Ammon's horn (tissue), 1 donor: ENCODE measurements at regions not wholly inside any gene's neighbourhood (a gene's known extent, or its start where the extent isn't known, plus 50 kb on each side); places are given as distances from the start of the nearest gene placed in this dataset.

ENCODE experiments used
- DNase-seq: peaks from one replicate; pipeline ENCODE4 v3.0.0-alpha.2; 2016; ENCODE audit warnings: low spot score

DNA sequence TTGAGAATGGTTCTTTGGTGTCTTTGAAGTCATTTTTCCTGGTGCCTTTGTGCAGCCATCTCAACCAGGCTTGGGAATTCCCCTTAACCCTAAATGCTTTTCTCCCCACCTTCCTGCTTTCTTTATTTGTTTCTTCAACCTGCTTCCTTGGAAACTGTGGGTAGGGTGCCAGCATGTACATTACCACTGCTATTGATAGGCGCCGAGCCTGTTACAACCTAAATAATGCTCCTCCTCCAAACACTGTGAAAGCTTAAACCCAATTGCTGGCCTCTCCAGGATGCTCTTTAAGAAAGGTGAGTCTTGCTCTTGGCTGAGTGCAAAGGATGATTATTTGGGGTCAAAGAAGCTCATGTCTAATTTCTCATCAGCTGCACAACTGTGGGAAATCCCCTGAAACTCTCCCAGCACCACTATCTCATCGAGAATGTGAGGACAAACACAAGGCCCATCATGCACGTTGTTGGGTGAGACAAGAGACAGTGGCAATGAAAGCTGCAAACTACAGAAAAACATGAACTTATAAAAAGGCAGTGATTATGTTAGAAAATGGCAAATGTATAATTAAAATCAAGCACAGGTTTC lies 285.5 kb upstream of the IGFBP3 start:
- DNase-seq = no peak

- no peak for DNase-seq
Measured at GRCh38 chr7:46205478-46205877, 284.4 kb upstream of the IGFBP3 start.

DNA sequence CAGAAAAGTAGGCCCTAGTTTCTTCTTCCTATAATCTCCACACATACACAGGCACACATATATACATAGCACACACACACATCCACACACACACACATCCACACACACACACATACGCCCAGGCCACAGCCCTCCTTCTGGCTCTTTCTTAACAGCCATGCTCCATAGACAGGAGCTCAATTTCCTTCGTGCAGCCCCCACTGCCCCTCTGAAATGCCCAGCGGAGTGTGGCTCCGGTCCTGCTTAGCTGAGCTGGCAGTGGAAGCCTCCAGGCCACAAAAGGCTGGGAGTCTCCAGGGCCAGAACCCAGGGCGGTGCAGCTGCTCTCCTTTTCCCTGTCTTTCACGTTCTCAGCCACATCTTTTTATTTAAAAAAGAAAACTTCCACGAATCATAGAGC lies 282.9 kb upstream of the IGFBP3 start:
- DNase-seq = no peak

DNA sequence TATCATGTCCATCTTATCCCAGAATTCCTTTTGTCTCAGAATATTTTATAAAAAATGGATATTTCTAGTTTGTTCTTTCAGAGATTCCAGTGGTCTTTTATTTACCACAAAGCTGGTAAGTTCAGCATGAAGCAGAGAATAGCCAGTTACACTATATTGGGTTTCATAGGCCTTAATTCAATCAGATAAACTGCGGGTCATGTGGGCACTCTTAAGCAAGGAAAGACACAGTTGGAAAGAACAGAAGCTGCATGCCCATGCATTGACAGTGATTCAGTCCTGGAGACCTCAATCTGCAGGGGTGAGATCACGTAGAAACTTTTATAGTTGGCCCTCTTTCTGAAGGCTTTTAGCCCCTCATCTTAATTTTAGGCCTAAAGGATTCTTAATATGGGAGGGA lies 281.3 kb upstream of the IGFBP3 start:
- DNase-seq = no peak

- no peak for DNase-seq
Measured at GRCh38 chr7:46201961-46202360, 280.9 kb upstream of the IGFBP3 start.

DNA sequence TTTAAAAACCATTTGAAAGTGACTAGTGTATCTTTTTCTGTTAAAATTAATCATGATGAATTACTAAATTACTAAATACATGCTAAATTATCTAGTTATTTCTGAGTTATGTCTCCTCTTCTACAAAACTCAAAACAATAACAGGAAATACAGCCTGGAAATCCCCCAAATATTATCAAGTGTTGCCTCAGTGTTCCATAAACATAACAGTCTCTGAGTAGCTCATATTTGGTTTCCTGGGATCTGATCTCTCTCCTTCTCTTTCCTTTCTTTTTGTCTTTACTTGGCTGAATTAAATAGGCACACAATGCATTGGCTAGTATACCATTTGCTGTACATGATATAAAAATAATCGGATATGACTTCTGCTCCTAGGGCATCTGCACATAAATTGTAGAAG lies 277.6 kb upstream of the IGFBP3 start:
- no peak for DNase-seq

DNA sequence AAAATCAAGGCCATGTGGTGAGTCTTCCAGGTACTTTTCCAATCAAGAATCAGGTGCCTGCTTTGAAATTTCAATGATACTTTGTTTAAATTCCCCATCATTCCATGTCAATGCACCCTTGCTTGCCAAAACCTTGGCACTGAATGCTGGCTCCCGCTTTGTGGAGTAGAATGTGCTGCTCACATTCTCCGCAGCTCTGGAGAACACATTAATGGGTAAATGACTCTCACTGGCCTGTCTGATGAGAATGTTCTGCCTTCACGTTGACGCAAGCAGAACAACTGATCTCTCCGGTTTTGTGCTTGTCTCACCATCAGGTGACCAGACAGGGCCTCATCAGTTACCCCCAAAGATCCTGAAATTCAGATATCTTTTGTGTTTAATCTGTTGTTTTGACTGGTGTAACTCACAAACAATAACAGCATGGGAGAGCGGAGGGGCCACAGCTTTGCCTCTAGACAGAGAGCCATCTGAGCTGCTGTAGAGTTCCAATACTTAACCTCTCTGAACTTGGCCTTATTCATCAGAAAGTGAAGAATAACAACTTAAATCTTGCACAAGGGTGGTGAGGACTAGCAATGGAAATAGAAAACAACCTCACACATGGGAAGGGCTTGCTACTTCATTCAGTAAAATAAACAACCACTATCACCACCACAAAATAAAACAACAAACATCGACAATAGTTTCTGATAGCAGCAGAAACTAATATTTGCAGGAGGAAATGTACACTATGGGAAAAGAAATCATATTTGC lies 276.9 kb upstream of the IGFBP3 start:
- no peak for DNase-seq

- no peak for DNase-seq
Measured at GRCh38 chr7:46195934-46196333, 274.9 kb upstream of the IGFBP3 start.

- no peak for DNase-seq
Measured at GRCh38 chr7:46192271-46192670, 271.2 kb upstream of the IGFBP3 start.

- DNase-seq = no peak
Measured at GRCh38 chr7:46191776-46192175, 270.7 kb upstream of the IGFBP3 start.

- no peak for DNase-seq
Measured at GRCh38 chr7:46191296-46191695, 270.2 kb upstream of the IGFBP3 start.

GRCh38 chr7:46189255-46189790 lies 268.3 kb upstream of the IGFBP3 start:
- DNase-seq = no peak

- no peak for DNase-seq
Measured at GRCh38 chr7:46186131-46186530, 265.1 kb upstream of the IGFBP3 start.

DNA sequence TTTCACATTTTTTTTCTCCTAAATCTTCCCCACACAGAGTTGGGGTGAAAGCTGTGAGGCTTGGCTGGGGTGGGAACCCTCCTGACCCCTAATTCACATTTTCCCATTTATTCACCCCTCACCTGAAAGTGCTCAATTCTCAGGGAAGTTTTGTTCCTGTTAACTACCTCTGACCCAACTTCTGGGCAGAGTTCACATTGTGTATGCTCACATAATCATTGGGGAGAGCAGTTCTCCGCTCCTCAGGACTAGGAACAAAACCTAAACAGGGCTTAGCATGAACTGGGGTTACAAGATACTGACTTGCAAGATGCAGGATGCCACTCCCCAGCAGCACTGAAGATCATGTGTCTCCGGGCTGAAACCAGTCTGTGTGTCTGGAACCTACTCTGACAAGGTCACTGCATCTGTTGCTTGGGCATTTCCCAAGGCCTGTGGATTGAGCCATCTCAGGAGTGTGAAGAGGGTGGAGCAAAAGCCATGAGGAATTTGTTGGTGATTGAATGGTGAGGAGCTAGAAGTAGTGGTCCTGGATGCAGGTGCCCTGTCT lies 258.1 kb upstream of the IGFBP3 start:
- no peak for DNase-seq

- DNase-seq = no peak
Measured at GRCh38 chr7:46178661-46179060, 257.6 kb upstream of the IGFBP3 start.

DNA sequence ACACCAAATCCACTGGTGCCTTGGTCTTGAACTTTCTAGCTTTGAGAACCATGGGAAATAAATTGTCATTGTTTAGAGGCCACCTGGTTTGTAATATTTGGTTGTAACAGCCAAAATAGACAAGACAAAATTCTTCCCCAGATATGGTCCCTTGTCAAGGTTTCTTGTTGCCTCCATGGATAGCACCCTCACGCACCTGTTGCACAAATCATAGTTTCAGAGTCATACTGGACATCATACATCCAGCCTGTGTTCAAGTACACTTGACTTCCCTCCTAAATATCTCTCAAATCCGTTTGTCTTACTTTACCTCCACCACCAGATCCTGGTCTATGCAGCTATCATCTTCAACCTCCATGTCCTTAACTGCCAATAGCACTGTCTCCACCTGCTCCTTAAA lies 256.7 kb upstream of the IGFBP3 start:
- DNase-seq = no peak

GRCh38 chr7:46175221-46175620 lies 254.1 kb upstream of the IGFBP3 start:
- DNase-seq = no peak

DNA sequence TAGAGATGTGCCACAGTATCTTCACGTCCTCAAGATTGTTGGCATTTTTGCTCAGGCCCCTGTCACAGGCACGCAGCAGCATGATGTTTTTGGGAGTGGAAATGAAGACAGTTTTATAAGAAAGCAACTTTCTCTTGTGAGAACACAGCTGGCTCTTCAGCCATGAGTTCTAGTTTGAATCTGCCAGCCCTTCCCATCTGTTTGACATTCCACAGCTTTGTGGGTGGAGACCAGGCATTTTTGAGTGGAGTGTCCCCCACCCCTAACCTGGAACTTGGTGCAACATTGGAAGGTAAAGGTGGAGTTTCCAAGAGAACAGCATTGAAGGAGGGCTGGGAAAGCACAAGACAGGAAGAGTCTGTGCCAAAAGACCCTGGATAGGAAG lies 253.1 kb upstream of the IGFBP3 start:
- DNase-seq = no peak

GRCh38 chr7:46173476-46174195 lies 252.6 kb upstream of the IGFBP3 start:
- DNase-seq = no peak

DNA sequence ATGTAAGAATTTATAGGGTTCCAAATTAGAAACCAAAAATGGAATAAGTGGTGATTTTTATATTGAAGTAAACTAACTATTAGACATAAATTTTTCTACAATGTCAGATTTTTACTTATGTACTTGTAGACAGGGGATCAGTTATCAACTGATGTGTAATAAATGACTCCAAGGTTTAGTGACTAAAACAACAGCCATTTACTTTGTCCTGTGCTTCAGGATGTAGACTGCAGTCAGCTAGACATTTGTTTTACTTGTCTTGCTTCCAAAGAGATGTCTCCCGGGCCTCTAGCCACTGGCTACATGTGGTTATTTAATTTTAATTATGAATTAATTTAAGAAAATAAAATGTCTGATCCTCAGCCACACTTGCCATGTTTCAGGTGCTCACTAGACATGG lies 249.7 kb upstream of the IGFBP3 start:
- DNase-seq = no peak

GRCh38 chr7:46170021-46170420 lies 248.9 kb upstream of the IGFBP3 start:
- no peak for DNase-seq

- no peak for DNase-seq
Measured at GRCh38 chr7:46169384-46169755, 248.3 kb upstream of the IGFBP3 start.
